Activated CD8-positive, alpha-beta memory T cell treated with anti-CD3 and anti-CD28 coated beads, Interleukin-2, amount 10 ng/mL, durations not matched to agents 7 days and 5 days (primary cell): ENCODE measurements at regions not wholly inside any gene's neighbourhood (a gene's known extent, or its start where the extent isn't known, plus 50 kb on each side); places are given as distances from the start of the nearest gene placed in this dataset.

Experiments
- ATAC-seq: fragments of 150-1000 bp; cut with Tn5 transposase; one replicate; pipeline ENCODE4 v1.10.0; 2021; ENCODE audit warnings: moderate library complexity
- CTCF ChIA-PET: fragments of 350-600 bp; sonication (Branson Sonifier 250); formaldehyde crosslinking; loops from one replicate; lab custom pipeline; 2021; ENCODE audit warnings: antibody characterized with exemption; lab: Charles Lee
- DNase-seq: peaks from one replicate; pipeline ENCODE4 v3.0.0-alpha.2; 2020
- H3K27ac Mint-ChIP-seq: one replicate; pipeline ENCODE4 v1.8.0; 2021; ENCODE audit warnings: mild to moderate bottlenecking, mixed read lengths
- H3K27me3 Mint-ChIP-seq: one replicate; pipeline ENCODE4 v1.8.0; 2021; ENCODE audit warnings: mixed read lengths
- H3K36me3 Mint-ChIP-seq: one replicate; pipeline ENCODE4 v1.8.0; 2021; ENCODE audit warnings: mild to moderate bottlenecking, mixed read lengths
- H3K4me1 Mint-ChIP-seq: one replicate; pipeline ENCODE4 v1.8.0; 2021; ENCODE audit warnings: mixed read lengths
- H3K4me3 Mint-ChIP-seq: one replicate; pipeline ENCODE4 v1.8.0; 2021; ENCODE audit warnings: mild to moderate bottlenecking, moderate library complexity, mixed read lengths
- H3K9me3 Mint-ChIP-seq: one replicate; pipeline ENCODE4 v1.8.0; 2022; ENCODE audit warnings: low read depth, mixed read lengths

DNA sequence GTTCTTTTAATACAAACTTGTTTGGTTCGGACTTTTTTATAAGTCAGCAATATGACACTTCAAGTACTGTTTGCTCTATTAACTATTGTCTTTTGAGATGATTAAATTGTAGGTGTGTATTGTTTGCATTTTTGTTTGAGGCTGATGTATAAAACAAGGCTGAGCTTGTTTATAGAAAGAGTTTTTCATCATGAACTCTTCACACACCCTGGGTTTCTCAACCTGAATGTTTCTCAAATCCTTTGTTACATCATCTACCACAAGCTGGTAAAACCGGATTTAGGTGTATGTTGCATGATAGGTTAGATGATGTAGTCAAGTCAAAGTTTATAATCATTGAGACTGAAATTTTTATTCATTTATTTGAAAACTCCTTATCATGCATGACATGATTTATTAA, 335.2 kb upstream of the LRATD1 start:
- H3K27ac Mint-ChIP-seq: no peak overlapping the region
- no peaks in the 10 kb centered on the region for H3K36me3 Mint-ChIP-seq
- no peak overlapping the region for H3K4me3 Mint-ChIP-seq
- H3K27me3 Mint-ChIP-seq: no peaks in the 10 kb centered on the region
- DNase-seq (no peak), ATAC-seq (no peak)
- CTCF ChIA-PET: no interaction called here
- H3K9me3 Mint-ChIP-seq: peaks cover 6% of the 10 kb centered on the region
- H3K4me1 Mint-ChIP-seq: no peaks in the 10 kb centered on the region

DNA sequence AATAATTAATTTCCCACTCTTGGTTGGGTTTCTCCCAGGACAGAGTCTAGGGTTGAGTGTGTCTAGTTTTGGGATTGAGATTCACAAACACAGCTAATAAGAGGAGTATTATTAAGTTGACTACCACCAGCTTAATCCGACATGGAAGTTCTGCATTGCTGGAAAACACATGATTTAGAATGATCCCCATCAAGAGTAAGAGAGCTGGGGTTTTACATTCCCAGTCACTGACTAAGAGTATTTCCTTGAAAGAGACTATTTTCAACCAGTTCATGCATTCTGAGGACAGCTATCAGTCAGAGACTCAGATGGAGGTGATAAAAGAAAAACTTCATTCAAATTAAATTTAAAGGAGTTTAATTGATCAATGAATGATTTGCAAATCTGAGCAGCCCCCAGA, 334.6 kb upstream of the LRATD1 start:
- Mint-ChIP-seq H3K4me1 (no peaks in the 10 kb centered on the region), H3K27me3 (no peaks in the 10 kb centered on the region), H3K4me3 (no peak overlapping the region), H3K9me3 (peaks cover 6% of the 10 kb centered on the region), H3K27ac (no peak overlapping the region), H3K36me3 (no peaks in the 10 kb centered on the region)
- no peak for DNase-seq
- ATAC-seq: no peak
- CTCF ChIA-PET: no interaction called here

DNA sequence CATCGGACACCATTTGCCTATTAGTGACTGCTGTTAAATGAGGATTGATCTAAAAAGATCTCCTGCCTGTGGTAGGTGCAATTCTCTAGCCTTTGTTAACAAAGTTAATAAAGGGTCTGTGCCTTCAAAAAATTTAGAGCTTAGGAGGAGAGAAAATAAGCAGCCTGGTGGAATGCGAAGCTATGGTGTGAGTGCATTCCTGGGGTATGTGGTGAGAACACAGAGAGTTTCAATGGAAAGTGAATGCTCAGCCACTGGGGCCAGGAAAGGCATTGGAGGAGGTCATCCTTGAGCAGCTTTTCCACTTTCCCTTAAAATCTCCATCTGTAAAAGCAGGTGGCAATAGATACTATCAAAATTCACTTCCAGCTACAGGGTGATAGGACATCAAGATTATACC, 331.2 kb upstream of the LRATD1 start:
- Mint-ChIP-seq H3K27me3 (no peaks in the 10 kb centered on the region), H3K36me3 (no peaks in the 10 kb centered on the region), H3K4me1 (no peaks in the 10 kb centered on the region), H3K27ac (no peak overlapping the region), H3K9me3 (no peaks in the 10 kb centered on the region), H3K4me3 (no peak overlapping the region)
- CTCF ChIA-PET: no interaction called here
- no peak for ATAC-seq
- no peak for DNase-seq

DNA sequence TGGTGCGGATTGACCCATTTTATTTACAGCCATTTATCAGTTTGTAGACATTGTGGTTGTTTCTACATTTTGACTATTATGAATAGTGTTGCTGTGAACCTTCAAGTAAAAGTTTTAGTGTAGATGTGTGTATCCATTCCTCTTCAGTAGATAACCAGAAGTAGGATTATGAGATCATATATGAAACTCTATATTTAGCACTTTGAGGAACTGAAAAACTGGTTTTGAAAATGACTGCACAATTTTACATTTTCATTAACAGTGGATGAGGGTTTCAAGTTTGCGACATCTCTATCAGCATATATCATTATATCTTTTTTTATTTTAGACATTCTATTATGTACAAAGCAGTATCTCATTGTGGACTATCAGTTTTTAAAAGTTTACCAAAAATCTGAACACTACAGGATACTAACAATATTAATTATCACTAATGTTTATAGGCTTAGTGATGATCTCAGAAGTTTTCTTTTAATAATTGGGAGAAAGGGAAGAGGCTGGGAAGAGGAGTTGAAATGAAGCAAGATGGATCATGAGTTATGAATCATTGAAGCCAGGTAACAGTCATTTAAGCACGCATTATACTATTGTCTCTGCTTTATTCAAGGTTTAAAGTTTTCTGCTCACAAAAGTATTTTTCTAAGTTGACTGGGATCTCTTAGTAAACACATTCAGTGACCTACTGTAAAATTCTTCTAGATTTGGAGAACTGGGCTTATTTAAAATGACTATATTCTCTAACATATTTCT, 329.0 kb upstream of the LRATD1 start:
- H3K9me3 Mint-ChIP-seq: peaks cover 3% of the 10 kb centered on the region
- no peak overlapping the region for H3K4me3 Mint-ChIP-seq
- CTCF ChIA-PET: no interaction called here
- H3K27ac Mint-ChIP-seq: no peak overlapping the region
- H3K4me1 Mint-ChIP-seq: no peaks in the 10 kb centered on the region
- no peaks in the 10 kb centered on the region for H3K36me3 Mint-ChIP-seq
- H3K27me3 Mint-ChIP-seq: no peaks in the 10 kb centered on the region
- DNase-seq (no peak), ATAC-seq (no peak)

DNA sequence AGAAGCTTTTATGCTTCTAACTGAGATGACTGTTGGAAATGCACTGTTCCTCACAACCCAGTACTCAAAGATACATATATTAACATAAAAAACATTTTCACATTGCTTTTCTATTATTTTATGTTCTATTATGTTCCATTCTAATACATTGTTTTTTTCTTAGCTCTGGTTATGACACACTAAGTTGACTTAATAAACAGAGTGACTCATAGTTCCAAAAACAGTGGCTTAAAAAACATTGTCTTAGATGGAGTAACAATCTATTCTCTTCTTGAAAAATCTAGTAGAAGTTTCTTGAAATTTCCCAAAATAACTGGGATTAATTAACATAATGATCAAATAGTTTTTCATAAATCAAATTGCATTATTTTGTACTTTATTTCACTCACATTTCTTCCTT, 328.2 kb upstream of the LRATD1 start:
- H3K4me3 Mint-ChIP-seq: no peak overlapping the region
- H3K27me3 Mint-ChIP-seq: no peaks in the 10 kb centered on the region
- CTCF ChIA-PET: no interaction called here
- H3K36me3 Mint-ChIP-seq: no peaks in the 10 kb centered on the region
- DNase-seq: no peak
- no peak for ATAC-seq
- H3K27ac Mint-ChIP-seq: no peak overlapping the region
- H3K4me1 Mint-ChIP-seq: no peaks in the 10 kb centered on the region
- H3K9me3 Mint-ChIP-seq: peaks cover 3% of the 10 kb centered on the region

DNA sequence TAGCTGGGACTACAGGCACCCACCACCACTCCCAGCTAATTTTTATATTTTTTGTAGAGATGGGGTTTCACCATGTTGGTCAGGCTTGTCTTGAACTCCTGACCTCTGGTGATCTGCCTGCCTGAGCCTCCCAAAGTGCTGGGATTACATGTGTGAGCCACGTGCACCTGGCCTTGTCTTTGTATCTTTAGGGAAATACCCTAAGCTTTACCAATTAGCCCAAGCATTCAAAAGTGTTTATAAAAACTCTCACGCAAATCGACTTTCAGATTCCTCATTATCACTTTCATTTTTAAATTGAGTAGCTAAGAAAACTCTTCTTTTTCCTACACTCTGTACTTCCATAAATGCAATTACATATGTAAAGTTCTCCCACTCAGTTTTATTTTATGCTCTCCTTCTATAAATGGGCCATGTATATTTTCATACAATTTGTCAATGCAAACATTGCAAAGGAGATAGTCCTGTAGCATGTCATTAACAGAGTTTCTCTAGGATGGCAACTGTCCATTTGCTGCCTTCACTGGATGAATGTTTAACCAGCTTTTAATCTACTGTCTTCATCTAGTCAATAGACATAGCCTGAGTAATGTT, 326.2 kb upstream of the LRATD1 start:
- no peaks in the 10 kb centered on the region for H3K4me1 Mint-ChIP-seq
- peaks cover 5% of the 10 kb centered on the region for H3K9me3 Mint-ChIP-seq
- DNase-seq: no peak
- ATAC-seq: no peak
- no peak overlapping the region for H3K4me3 Mint-ChIP-seq
- H3K36me3 Mint-ChIP-seq: no peaks in the 10 kb centered on the region
- no peak overlapping the region for H3K27ac Mint-ChIP-seq
- CTCF ChIA-PET: no interaction called here
- no peaks in the 10 kb centered on the region for H3K27me3 Mint-ChIP-seq

DNA sequence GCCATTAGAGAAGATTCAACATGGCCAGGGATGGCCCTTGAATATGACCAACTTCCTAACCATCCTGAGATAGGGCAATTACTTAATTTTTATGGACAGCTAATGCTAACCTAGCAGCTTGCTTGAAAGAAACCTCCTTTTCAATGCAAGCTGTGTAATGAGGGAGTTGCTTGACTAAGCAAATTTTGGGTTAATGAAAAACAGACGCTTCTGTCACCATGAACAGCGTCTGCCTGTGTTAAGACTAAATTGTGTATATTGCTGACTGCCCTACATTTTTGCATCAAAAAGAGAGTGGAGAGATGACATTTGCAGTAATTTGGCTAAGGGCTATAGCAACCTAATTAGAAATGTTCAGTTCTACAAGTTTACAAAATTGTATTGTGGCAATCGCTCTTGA, 319.2 kb upstream of the LRATD1 start:
- Mint-ChIP-seq H3K27me3 (no peaks in the 10 kb centered on the region), H3K36me3 (no peaks in the 10 kb centered on the region), H3K4me1 (no peaks in the 10 kb centered on the region), H3K4me3 (no peak overlapping the region), H3K27ac (no peak overlapping the region), H3K9me3 (peaks cover 3% of the 10 kb centered on the region)
- CTCF ChIA-PET: no interaction called here
- ATAC-seq (no peak), DNase-seq (no peak)

DNA sequence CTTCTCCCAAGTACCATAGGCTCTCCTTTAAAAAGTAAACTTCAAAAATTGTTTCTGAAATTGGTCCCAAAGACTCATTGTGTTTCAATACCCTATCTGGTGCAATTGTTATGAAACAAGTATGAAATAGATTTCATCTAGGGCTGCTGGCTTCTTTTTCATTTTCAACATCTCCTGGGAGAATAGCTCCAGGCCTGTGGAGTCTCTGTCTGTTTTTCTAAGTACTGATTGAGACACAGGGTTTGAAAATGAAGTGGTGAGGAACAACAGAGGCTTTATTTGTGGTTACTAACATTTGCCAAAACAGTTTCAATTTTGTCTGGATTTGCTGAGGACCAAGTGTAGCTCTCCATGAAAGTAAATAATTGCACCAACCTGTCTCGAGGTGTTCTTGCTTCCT, 315.9 kb upstream of the LRATD1 start:
- H3K27ac Mint-ChIP-seq: no peak overlapping the region
- no peaks in the 10 kb centered on the region for H3K4me1 Mint-ChIP-seq
- H3K4me3 Mint-ChIP-seq: no peak overlapping the region
- no peak for ATAC-seq
- DNase-seq: no peak
- CTCF ChIA-PET: no interaction called here
- peaks cover 3% of the 10 kb centered on the region for H3K9me3 Mint-ChIP-seq
- H3K27me3 Mint-ChIP-seq: no peaks in the 10 kb centered on the region
- H3K36me3 Mint-ChIP-seq: no peaks in the 10 kb centered on the region

DNA sequence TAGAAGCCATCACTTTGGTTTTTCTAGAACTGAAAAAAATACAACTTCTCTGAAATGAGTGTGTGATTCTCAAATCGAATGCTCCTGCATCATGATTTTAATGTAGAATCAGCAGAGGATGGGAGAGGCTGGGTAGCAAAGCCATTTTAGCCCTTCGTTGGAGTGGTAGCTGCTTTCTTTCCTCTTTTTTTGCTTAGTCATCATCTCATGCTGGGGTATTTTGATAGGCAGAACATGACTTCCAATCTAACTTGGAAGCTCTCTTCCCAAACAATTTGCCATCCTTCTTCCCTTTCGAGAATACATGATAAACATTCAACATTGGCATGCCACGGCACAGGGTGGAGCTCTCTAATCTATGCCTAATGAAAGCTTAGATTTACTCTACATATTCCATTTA, 311.2 kb upstream of the LRATD1 start:
- DNase-seq: no peak
- Mint-ChIP-seq H3K9me3 (peaks cover 3% of the 10 kb centered on the region), H3K36me3 (no peaks in the 10 kb centered on the region), H3K27ac (no peak overlapping the region), H3K4me3 (no peak overlapping the region), H3K27me3 (no peaks in the 10 kb centered on the region), H3K4me1 (no peaks in the 10 kb centered on the region)
- CTCF ChIA-PET: no interaction called here
- ATAC-seq: no peak

DNA sequence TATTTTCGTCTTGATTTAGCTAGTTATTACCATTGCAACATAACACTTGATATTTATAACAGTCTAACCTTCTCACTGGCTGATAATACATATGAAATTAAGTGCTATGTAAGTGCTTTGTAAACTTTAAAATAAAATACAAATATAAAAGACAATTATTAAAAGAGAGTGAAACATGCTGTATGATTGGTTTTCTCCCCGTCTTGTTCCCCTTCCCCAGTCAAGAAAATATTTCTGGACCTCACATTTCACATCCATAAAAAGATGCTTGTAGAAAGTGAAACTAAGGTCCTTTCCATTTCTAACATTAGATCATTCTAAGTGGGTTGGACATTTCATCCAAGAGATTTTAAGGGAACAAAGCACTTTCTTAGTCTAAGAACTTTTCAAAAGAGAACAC, 310.2 kb upstream of the LRATD1 start:
- H3K27me3 Mint-ChIP-seq: no peaks in the 10 kb centered on the region
- H3K36me3 Mint-ChIP-seq: no peaks in the 10 kb centered on the region
- no peak for DNase-seq
- ATAC-seq: no peak
- peaks cover 3% of the 10 kb centered on the region for H3K9me3 Mint-ChIP-seq
- H3K4me3 Mint-ChIP-seq: no peak overlapping the region
- no peaks in the 10 kb centered on the region for H3K4me1 Mint-ChIP-seq
- CTCF ChIA-PET: no interaction called here
- no peak overlapping the region for H3K27ac Mint-ChIP-seq

DNA sequence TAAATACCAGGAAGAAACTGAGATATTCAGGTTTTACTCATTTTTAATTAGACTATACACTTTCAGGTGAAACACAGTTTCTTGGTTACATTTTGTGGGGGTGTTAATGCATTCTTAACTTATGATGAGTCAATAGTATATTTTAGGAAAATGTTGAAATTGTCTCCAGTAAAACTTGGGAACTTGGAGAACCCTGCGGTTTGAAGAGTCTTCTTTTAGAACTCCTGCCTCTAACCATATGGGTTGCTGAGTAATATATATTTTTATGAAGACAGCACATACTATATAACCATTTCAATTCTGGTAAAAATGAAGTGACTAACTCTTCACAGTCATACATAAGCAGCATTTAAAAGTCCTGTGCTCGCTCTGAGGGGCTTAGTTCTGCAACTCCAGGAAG, 308.2 kb upstream of the LRATD1 start:
- Mint-ChIP-seq H3K27me3 (no peaks in the 10 kb centered on the region), H3K9me3 (peaks cover 3% of the 10 kb centered on the region), H3K4me1 (no peaks in the 10 kb centered on the region), H3K36me3 (no peaks in the 10 kb centered on the region), H3K4me3 (no peak overlapping the region), H3K27ac (no peak overlapping the region)
- no peak for DNase-seq
- no peak for ATAC-seq
- CTCF ChIA-PET: no interaction called here

DNA sequence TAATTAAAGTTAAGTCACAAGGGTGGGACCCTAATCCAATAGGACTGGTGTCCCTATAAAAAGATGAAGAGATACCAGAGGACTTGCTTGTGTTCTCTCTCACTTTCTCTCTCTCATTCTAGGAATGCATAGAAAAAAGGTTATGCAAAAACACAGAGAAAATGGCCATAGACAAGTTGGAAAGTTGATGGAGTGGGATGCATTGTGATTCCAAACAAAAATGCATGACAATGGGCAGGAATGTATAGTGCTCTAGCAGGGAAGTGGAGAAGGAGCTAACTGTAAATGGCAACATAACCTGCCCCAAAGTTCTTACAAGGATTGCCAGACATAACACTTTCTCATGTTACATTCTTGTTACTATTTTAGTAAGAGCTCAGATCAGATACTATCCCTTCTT, 301.6 kb upstream of the LRATD1 start:
- Mint-ChIP-seq H3K4me3 (no peak overlapping the region), H3K9me3 (no peaks in the 10 kb centered on the region), H3K4me1 (no peaks in the 10 kb centered on the region), H3K27ac (no peak overlapping the region), H3K27me3 (no peaks in the 10 kb centered on the region), H3K36me3 (no peaks in the 10 kb centered on the region)
- ATAC-seq: no peak
- no peak for DNase-seq
- CTCF ChIA-PET: no interaction called here

DNA sequence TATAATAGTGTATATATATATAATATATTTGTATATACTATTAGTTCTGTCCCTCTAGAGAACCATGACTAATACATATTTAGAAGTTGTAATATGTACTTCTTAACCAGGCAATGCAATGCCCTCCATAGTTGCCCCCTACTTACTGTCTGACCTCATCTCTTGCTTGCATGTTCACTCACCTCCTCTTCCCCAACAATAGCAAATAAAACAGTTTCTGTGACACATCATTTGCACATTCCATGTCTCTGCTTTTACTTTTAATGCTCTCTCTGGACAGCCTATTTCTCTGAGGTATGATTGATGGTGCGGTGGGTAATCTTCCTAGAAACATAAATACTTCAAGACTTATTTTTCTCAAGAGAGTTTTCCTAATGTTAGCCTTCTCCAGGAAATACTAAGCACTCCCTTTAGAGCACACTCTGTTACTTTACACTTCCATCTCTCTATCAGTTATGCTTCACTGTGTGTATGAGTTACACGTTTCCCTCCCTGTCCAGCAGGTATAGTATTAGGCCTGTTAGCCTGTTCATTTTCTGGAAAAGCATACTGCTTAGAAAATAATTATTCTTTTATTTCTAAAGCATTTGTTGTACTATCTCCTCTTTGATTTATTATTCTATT, 295.6 kb upstream of the LRATD1 start:
- no peaks in the 10 kb centered on the region for H3K36me3 Mint-ChIP-seq
- H3K27me3 Mint-ChIP-seq: no peaks in the 10 kb centered on the region
- no peaks in the 10 kb centered on the region for H3K9me3 Mint-ChIP-seq
- no peak for ATAC-seq
- DNase-seq: no peak
- no peak overlapping the region for H3K27ac Mint-ChIP-seq
- H3K4me3 Mint-ChIP-seq: no peak overlapping the region
- CTCF ChIA-PET: no interaction called here
- no peaks in the 10 kb centered on the region for H3K4me1 Mint-ChIP-seq

DNA sequence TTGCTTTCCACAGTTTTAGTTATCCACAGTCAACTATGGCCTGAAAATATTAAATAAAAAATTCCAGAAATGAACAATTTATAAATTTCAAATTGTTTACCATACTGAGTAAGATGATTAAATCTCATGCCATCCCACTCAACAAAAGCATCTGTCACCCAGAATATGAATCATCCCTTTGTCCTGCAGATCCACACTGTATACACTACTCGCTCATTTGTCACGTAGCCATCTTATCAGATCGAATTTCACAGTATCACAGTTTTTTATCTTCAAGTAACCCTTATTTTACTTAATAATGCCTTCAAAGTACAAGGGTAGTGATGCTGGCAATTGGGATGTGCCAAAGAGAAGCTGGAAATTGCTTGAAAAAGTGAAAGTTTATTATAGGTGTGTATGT, 291.8 kb upstream of the LRATD1 start:
- H3K36me3 Mint-ChIP-seq: no peaks in the 10 kb centered on the region
- H3K27ac Mint-ChIP-seq: no peak overlapping the region
- H3K4me3 Mint-ChIP-seq: no peak overlapping the region
- CTCF ChIA-PET: no interaction called here
- no peaks in the 10 kb centered on the region for H3K4me1 Mint-ChIP-seq
- no peak for ATAC-seq
- DNase-seq: no peak
- H3K9me3 Mint-ChIP-seq: no peaks in the 10 kb centered on the region
- no peaks in the 10 kb centered on the region for H3K27me3 Mint-ChIP-seq
